IMR-90 (cell line): ENCODE measurements at regions not wholly inside any gene's neighbourhood (a gene's known extent, or its start where the extent isn't known, plus 50 kb on each side); places are given as distances from the start of the nearest gene placed in this dataset.

Experiments
- ATAC-seq: fragments of 200-7000 bp; cut with Tn5 transposase; 2 replicates; pipeline ENCODE4 v1.9.1; 2020; ENCODE audit warnings: low read depth, mild to moderate bottlenecking, moderate library complexity
- BruUV-seq: library from RNA; stranded (reverse); fragments of 400-500 nt; replicated peaks from 2 replicates; lab custom pipeline; 2021; lab: Mats Ljungman, UMichigan
- CTCF ChIA-PET: fragments of 300-600 bp; formaldehyde crosslinking; extraction: SDS; loops from one replicate; lab custom pipeline; 2021; ENCODE audit warnings: antibody characterized with exemption; lab: Yijun Ruan, JAX
- POLR2A ChIA-PET: fragments of 300-600 bp; sonication (Branson Sonifier 250); formaldehyde crosslinking; loops from one replicate; lab custom pipeline; 2022; ENCODE audit warnings: antibody characterized with exemption; ENCODE audit not compliant: unreplicated experiment; lab: Charles Lee
- DNase-seq: peaks from one replicate; pipeline ENCODE4 v3.0.0; 2013
- H2AFZ ChIP-seq: replicated peaks from 2 replicates; pipeline ENCODE3; 2013; ENCODE audit warnings: low read length, mild to moderate bottlenecking; ENCODE audit not compliant: poor library complexity
- H2AK5ac ChIP-seq: 2 replicates; pipeline ENCODE4 v1.6.1; 2013; ENCODE audit warnings: low read depth, low read length, inconsistent platforms
- H2AK9ac ChIP-seq: replicated peaks from 2 replicates; pipeline ENCODE3; 2013; ENCODE audit warnings: mild to moderate bottlenecking, low read depth, low read length, moderate library complexity; ENCODE audit not compliant: poor library complexity
- H2BK120ac ChIP-seq: 2 replicates; pipeline ENCODE4 v1.6.1; 2013; ENCODE audit warnings: low read depth, low read length, inconsistent platforms
- H2BK15ac ChIP-seq: 3 replicates; pipeline ENCODE4 v1.6.1; 2013; ENCODE audit warnings: low read depth, low read length, inconsistent platforms
- H2BK20ac ChIP-seq: 2 replicates; pipeline ENCODE4 v1.6.1; 2013; ENCODE audit warnings: low read depth, mild to moderate bottlenecking, inconsistent platforms, low read length, moderate library complexity
- H2BK5ac ChIP-seq: 2 replicates; pipeline ENCODE4 v1.6.1; 2013; ENCODE audit warnings: mild to moderate bottlenecking, low read depth, low read length, inconsistent platforms; ENCODE audit not compliant: poor library complexity, severe bottlenecking
- H3K14ac ChIP-seq: replicated peaks from 2 replicates; pipeline ENCODE4 v1.6.1; 2013; ENCODE audit warnings: low read depth, low read length, inconsistent platforms
- H3K18ac ChIP-seq: 2 replicates; pipeline ENCODE4 v1.6.1; 2013; ENCODE audit warnings: low read depth, low read length, control low read depth
- H3K23ac ChIP-seq: 2 replicates; pipeline ENCODE4 v1.6.1; 2013; ENCODE audit warnings: low read depth, low read length, inconsistent platforms
- H3K27ac ChIP-seq: 2 replicates; pipeline ENCODE4 v1.5.1; 2013; ENCODE audit warnings: mild to moderate bottlenecking, control low read depth, low read length; ENCODE audit not compliant: insufficient read depth
- H3K27me3 ChIP-seq: 2 replicates; pipeline ENCODE4 v1.6.1; 2013; ENCODE audit warnings: low read length; ENCODE audit not compliant: control insufficient read depth, insufficient read depth
- H3K36me3 ChIP-seq: 2 replicates; pipeline ENCODE4 v1.6.1; 2013; ENCODE audit warnings: low read length, mixed read lengths; ENCODE audit not compliant: control insufficient read depth, insufficient read depth
- H3K4ac ChIP-seq: 2 replicates; pipeline ENCODE4 v1.6.1; 2013; ENCODE audit warnings: low read depth, low read length, inconsistent platforms
- H3K4me1 ChIP-seq: 2 replicates; pipeline ENCODE4 v1.6.1; 2013; ENCODE audit warnings: low read length, mixed read lengths; ENCODE audit not compliant: control insufficient read depth, insufficient read depth
- H3K4me2 ChIP-seq: 2 replicates; pipeline ENCODE4 v1.6.1; 2013; ENCODE audit warnings: low read depth, mild to moderate bottlenecking, control low read depth, low read length, moderate library complexity
- H3K4me3 ChIP-seq: 2 replicates; pipeline ENCODE4 v1.5.1; 2013; ENCODE audit warnings: low read depth, mild to moderate bottlenecking, control low read depth, low read length, moderate library complexity; ENCODE audit not compliant: insufficient read depth
- H3K56ac ChIP-seq: 2 replicates; pipeline ENCODE4 v1.6.1; 2013; ENCODE audit warnings: low read length, inconsistent platforms; ENCODE audit not compliant: insufficient read depth; ENCODE audit errors: extremely low read depth
- H3K79me1 ChIP-seq, 2 experiments: 2 replicates each; pipeline ENCODE4 v1.6.1; 2013; ENCODE audit warnings: low read length in 2 of 2, inconsistent platforms in 1 of 2, low read depth in 1 of 2
- H3K9ac ChIP-seq: 2 replicates; pipeline ENCODE4 v1.6.1; 2013; ENCODE audit warnings: low read depth, low read length, control low read depth
- H3K9me1 ChIP-seq: 2 replicates; pipeline ENCODE4 v1.6.1; 2013; ENCODE audit warnings: low read length, inconsistent platforms; ENCODE audit not compliant: insufficient read depth
- H3K9me3 ChIP-seq: 2 replicates; pipeline ENCODE4 v1.6.1; 2013; ENCODE audit warnings: low read length; ENCODE audit not compliant: control insufficient read depth, insufficient read depth
- H4K20me1 ChIP-seq: 2 replicates; pipeline ENCODE4 v1.6.1; 2013; ENCODE audit warnings: low read length, inconsistent platforms; ENCODE audit not compliant: insufficient read depth
- H4K5ac ChIP-seq: 2 replicates; pipeline ENCODE4 v1.6.1; 2013; ENCODE audit warnings: mild to moderate bottlenecking, low read depth, low read length, control low read depth
- H4K8ac ChIP-seq, 2 experiments: 2 replicates each; pipeline ENCODE4 v1.6.1; 2013; ENCODE audit warnings: low read depth in 2 of 2, low read length in 2 of 2, control low read depth in 1 of 2, inconsistent platforms in 1 of 2
- H4K91ac ChIP-seq: 2 replicates; pipeline ENCODE4 v1.6.1; 2013; ENCODE audit warnings: low read depth, low read length, inconsistent platforms; ENCODE audit not compliant: insufficient read depth
- MXI1 ChIP-seq: IDR thresholded peaks from 2 replicates; pipeline ENCODE4 v1.6.1; 2012; ENCODE audit warnings: low read depth, mild to moderate bottlenecking, low read length, moderate library complexity, borderline replicate concordance
- WGBS, 2 experiments: methylation state at CpG; one replicate each; pipeline versions ENCODE4 v1.1.5 to v1.1.7; 2013; ENCODE audit warnings: missing lambda C conversion rate in 2 of 2; ENCODE audit not compliant: insufficient read length in 1 of 2; ENCODE audit errors: extremely low coverage in 2 of 2; 5-methylcytosine and 5-hydroxymethylcytosine counted together
- dilution Hi-C: fragments of 300-500 bp; cut with HindIII; formaldehyde crosslinking; loops from one replicate; pipeline ENCODE4 v1.14.3; 2018; ENCODE audit warnings: low sequenced_read_pairs; ENCODE audit not compliant: unreplicated experiment
- in situ Hi-C: fragments of 300-500 bp; cut with MboI; formaldehyde crosslinking; loops from 3 replicates; pipeline ENCODE4 v1.14.3; 2019; ENCODE audit warnings: low sequenced_read_pairs, inconsistent platforms, mixed read lengths
- intact Hi-C: fragments of 100-400 bp; cut with micrococcal nuclease; formaldehyde crosslinking; loops from 2 replicates; pipeline ENCODE4 v1.10.0; 2022
- TF ChIP-seq, protein P1 (sequence below): fragments of 150-350 bp; IDR thresholded peaks from 2 replicates; pipeline ENCODE4 v1.6.1; 2017; ENCODE audit warnings: mild to moderate bottlenecking, antibody characterized with exemption, low read length, low read depth

DNA sequence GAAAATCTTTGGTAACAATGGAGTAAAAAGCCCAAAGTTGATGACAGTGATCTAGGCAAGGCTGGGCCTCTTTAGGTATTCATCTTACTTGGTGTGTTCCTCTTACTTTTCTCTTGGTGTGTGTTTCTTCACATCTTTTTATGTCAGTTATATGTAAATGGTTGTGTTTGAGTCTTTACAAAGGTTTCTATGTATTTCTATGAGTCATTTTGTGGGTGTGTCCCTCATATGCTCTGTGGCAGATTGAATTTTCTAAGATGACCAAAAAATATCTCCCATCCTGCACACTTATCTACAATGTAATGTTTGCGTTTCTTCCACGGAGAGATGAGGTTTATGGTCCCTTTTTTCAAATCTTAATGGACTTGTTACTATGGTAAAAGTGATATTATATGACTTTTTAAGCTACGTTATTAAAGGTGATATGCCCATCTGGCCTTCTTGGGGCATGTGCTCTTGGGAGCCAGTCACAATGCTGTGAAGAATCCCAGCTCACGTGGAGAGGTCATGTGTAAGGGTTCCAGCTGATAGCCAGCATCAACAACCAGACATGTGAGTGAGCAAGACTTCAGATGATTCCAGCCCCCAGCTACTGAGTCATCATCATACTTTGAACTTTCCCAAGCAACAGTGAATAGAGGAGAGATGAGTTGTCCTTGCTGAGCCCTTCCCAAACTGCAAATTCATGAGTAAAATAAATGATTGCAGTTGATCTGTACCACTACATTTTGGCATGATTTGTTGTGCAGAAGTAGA, 126.9 kb downstream of the CBLL2 start:
- no peak overlapping the region for H3K14ac ChIP-seq
- BruUV-seq = no TSS peak

More for the DNA sequence above, 126.9 kb downstream of the CBLL2 start:
- Histone ChIP-seq H4K91ac (no peak overlapping the region), H3K36me3 (no peaks in the 10 kb centered on the region), H3K27me3 (no peaks in the 10 kb centered on the region), H3K9me1 (no peaks in the 10 kb centered on the region), H2BK120ac (no peak overlapping the region), H3K4me3 (no peak overlapping the region), H3K4me2 (no peak overlapping the region), H3K56ac (no peak overlapping the region), H3K79me1 (no peaks in the 10 kb centered on the region), H3K23ac (no peak overlapping the region), H2BK15ac (no peak overlapping the region), H4K20me1 (no peaks in the 10 kb centered on the region), H2AFZ (no peak overlapping the region), H3K27ac (no peak overlapping the region), H3K4ac (no peak overlapping the region), H2AK9ac (no peak overlapping the region), H4K8ac (no peak overlapping the region), H2AK5ac (no peak overlapping the region), H3K9ac (no peak overlapping the region), H3K4me1 (peaks cover 5% of the 10 kb centered on the region), H3K9me3 (peaks cover 4% of the 10 kb centered on the region; the same call in 1 of the 2 replicates), H4K5ac (no peak overlapping the region), H3K18ac (no peak overlapping the region), H2BK20ac (no peak overlapping the region), H2BK5ac (no peak overlapping the region)
- TF ChIP-seq MXI1 = no peak
- TF ChIP-seq, protein P1, sequence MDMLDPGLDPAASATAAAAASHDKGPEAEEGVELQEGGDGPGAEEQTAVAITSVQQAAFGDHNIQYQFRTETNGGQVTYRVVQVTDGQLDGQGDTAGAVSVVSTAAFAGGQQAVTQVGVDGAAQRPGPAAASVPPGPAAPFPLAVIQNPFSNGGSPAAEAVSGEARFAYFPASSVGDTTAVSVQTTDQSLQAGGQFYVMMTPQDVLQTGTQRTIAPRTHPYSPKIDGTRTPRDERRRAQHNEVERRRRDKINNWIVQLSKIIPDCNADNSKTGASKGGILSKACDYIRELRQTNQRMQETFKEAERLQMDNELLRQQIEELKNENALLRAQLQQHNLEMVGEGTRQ = peak; percentile 58
- 71% methylated on average over 1 of the region's 4 CpGs; no CpG with 5 or more reads in 1 of the 2 experiments for WGBS, 2 experiments
- dilution Hi-C loops (no loop called here), intact Hi-C loops (no loop called here), in situ Hi-C loops (no loop called here)
- ChIA-PET CTCF (no interaction called here), POLR2A (no interaction called here)
- DNase-seq (peak; percentile 77), ATAC-seq (no peak)
